Heart left ventricle (tissue), 16 donors: ENCODE measurements at regions not wholly inside any gene's neighbourhood (a gene's known extent, or its start where the extent isn't known, plus 50 kb on each side); places are given as distances from the start of the nearest gene placed in this dataset.

Experiments
- ATAC-seq, 4 donors: fragments of 200-7000 bp; cut with Tn5 transposase; one replicate each; pipeline ENCODE4 v1.9.1; 2020 to 2022; ENCODE audit warnings: moderate library complexity in 4 of 4, mild to moderate bottlenecking in 3 of 4, moderate number of reproducible peaks in 1 of 4
- DNase-seq, 5 donors: peaks; one replicate each; pipeline ENCODE4 v3.0.0-alpha.2; 2020
- H3K27ac ChIP-seq, 12 donors: fragments of 200-600 bp; sonication (generic) in 4 of 12; one replicate each; pipeline versions ENCODE4 v1.5.0 to v1.8.0; 2016 to 2022; ENCODE audit warnings: mild to moderate bottlenecking in 2 of 12
- H3K27me3 ChIP-seq, 9 donors: fragments of 200-600 bp; sonication (generic) in 2 of 9; one replicate each; pipeline versions ENCODE4 v1.5.1 to v1.8.0; 2016 to 2022; ENCODE audit warnings: mild to moderate bottlenecking in 3 of 9
- H3K36me3 ChIP-seq, 9 donors: fragments of 200-600 bp; sonication (generic) in 2 of 9; one replicate each; pipeline versions ENCODE4 v1.5.0 to v1.8.0; 2018 to 2022; ENCODE audit warnings: mild to moderate bottlenecking in 2 of 9
- H3K4me1 ChIP-seq, 12 donors: fragments of 200-600 bp; sonication (generic) in 4 of 12; one replicate each; pipeline versions ENCODE4 v1.5.0 to v1.8.0; 2016 to 2022; ENCODE audit warnings: mild to moderate bottlenecking in 3 of 12
- H3K4me3 ChIP-seq, 12 donors: fragments of 200-600 bp; sonication (generic) in 4 of 12; one replicate each; pipeline versions ENCODE4 v1.5.0 to v1.8.0; 2017 to 2022; ENCODE audit warnings: mild to moderate bottlenecking in 9 of 12, moderate library complexity in 4 of 12
- H3K9me3 ChIP-seq, 12 donors: fragments of 200-600 bp; sonication (generic) in 4 of 12; one replicate each; pipeline versions ENCODE4 v1.5.0 to v1.8.0; 2016 to 2022; ENCODE audit warnings: mild to moderate bottlenecking in 1 of 12
- CTCF ChIP-seq, 12 donors: fragments of 200-600 bp; sonication (generic) in 4 of 12; IDR thresholded peaks; one replicate each; pipeline versions ENCODE4 v1.5.0 to v1.8.0; 2018 to 2022; ENCODE audit warnings: antibody characterized with exemption in 12 of 12, mild to moderate bottlenecking in 5 of 12
- POLR2A ChIP-seq, 2 donors: fragments of 450-650 bp; IDR thresholded peaks; one replicate each; pipeline ENCODE4 v1.6.1; 2017; ENCODE audit warnings: antibody characterized with exemption in 2 of 2, mild to moderate bottlenecking in 2 of 2, moderate library complexity in 2 of 2
- WGBS, 4 donors: extraction: QIAGEN DNeasy Blood & Tissue Kit in 2 of 4; methylation state at CpG; one replicate each; pipeline versions ENCODE4 v1.1.5 to v1.1.7; 2013 to 2018; 5-methylcytosine and 5-hydroxymethylcytosine counted together
- intact Hi-C, 10 donors: fragments of 100-400 bp; cut with DNase I; formaldehyde crosslinking; loops; one replicate each; pipeline versions ENCODE4 v1.11.1 to v1.14.2; 2022
- donor health status: ischemic (EF 13 %, LVEDD 7.1; RV severe dilation, severe dysfunction).
- donor health status: healthy with polysubstance abuse.
- donor health status: DM: no; HTN: yes; CAD: no.
- donor health status: DM: no; HTN: no; CAD: no.
- donor health status: ischemic (EF 25% LVEDD 6.9; RV normal size, moderate dysfunction).
- donor health status: ischemic (EF 25% LVEDD 5.7; RV mildly dilated, moderate dysfunction).
- donor health status: healthy.
- donor health status: DM: yes; HTN: yes; CAD: no.
- donor health status: ischemic (EF 35%, LVEDD 5.7; RV mildly dilated, moderate dysfunction).
- donor health status: nonischemic (EF 11% LVEDD 7.7; RV severe dilation, severe dysfunction).
- donor health status: DM: yes; HTN: yes; CAD: no.
- donor health status: PGD.
- donor health status: ischemic (EF 29% LVEDD 5.4; RV normal size, mild dysfunction).
- donor health status: nonischemic (EF 23%, LVEDD 6.1; RV moderate dilation, normal function).

- 53 to 70% (median 58%) methylated on average over 3 of the region's 3 CpGs for WGBS, 4 donors
- Histone ChIP-seq H3K27ac (no peak overlapping the region), H3K36me3 (no peaks in the 10 kb centered on the region), H3K4me3 (no peak overlapping the region), H3K9me3 (peaks cover 0 to 11% (median 0%) of the 10 kb centered on the region in 12 donors), H3K4me1 (no peaks in the 10 kb centered on the region), H3K27me3 (no peaks in the 10 kb centered on the region)
- intact Hi-C loops, result no loop called here
- TF ChIP-seq POLR2A (IDR thresholded peaks at IDR 0.05) (no peak), CTCF (IDR thresholded peaks at IDR 0.05) (no peak)
- no peak for ATAC-seq
- no peak for DNase-seq
These were observed 176.3 kb upstream of the ZNF385D start for GRCh38 chr3:21927261-21927660.

- Histone ChIP-seq H3K27ac (no peak overlapping the region), H3K4me3 (no peak overlapping the region), H3K9me3 (no peaks in the 10 kb centered on the region), H3K27me3 (no peaks in the 10 kb centered on the region), H3K4me1 (no peaks in the 10 kb centered on the region), H3K36me3 (no peaks in the 10 kb centered on the region)
- DNase-seq, result no peak
- intact Hi-C loops, result no loop called here
- no peak for TF ChIP-seq CTCF (IDR thresholded peaks at IDR 0.05)
- TF ChIP-seq POLR2A (IDR thresholded peaks at IDR 0.05), result no peak
- no peak for ATAC-seq
These were observed 183.6 kb upstream of the ZNF385D start for GRCh38 chr3:21934591-21934990.

- Histone ChIP-seq H3K9me3 (no peaks in the 10 kb centered on the region), H3K27ac (no peak overlapping the region), H3K4me3 (no peak overlapping the region), H3K27me3 (no peaks in the 10 kb centered on the region), H3K4me1 (no peaks in the 10 kb centered on the region), H3K36me3 (no peaks in the 10 kb centered on the region)
- ATAC-seq, result no peak
- TF ChIP-seq CTCF (IDR thresholded peaks at IDR 0.05), result no peak
- TF ChIP-seq POLR2A (IDR thresholded peaks at IDR 0.05), result no peak
- no peak for DNase-seq
- WGBS, 4 donors, result 76 to 90% (median 87%) methylated on average over 2 of the region's 2 CpGs
- intact Hi-C loops, result no loop called here
These were observed 185.2 kb upstream of the ZNF385D start for GRCh38 chr3:21936207-21936606.

DNA sequence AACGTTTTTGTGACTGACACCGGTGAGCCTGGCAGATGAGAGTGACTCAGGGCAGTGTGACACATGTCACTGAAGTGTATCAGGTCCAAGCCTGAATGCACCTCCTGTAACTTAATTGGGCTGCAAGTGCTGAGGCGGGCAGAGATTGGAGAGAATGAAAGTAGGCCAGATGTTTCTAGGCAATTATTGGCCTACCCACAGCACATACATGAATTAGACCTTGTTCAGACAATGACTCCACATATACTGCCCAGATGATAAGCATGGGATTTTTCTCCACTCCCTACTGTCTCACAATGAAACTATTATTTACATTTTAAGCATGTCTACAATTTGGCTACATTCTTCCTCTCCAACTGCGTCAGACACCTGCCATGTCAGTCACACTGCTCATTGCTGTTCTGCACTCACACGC, 187.3 kb upstream of the ZNF385D start:
- ATAC-seq (no peak), DNase-seq (no peak)
- Histone ChIP-seq H3K4me1 (no peaks in the 10 kb centered on the region), H3K27me3 (no peaks in the 10 kb centered on the region), H3K36me3 (no peaks in the 10 kb centered on the region), H3K9me3 (no peaks in the 10 kb centered on the region), H3K27ac (no peak overlapping the region), H3K4me3 (no peak overlapping the region)
- intact Hi-C loops, result no loop called here
- 73 to 84% (median 81%) methylated on average over 5 of the region's 5 CpGs for WGBS, 4 donors
- TF ChIP-seq CTCF (IDR thresholded peaks at IDR 0.05) (no peak), POLR2A (IDR thresholded peaks at IDR 0.05) (no peak)
